ENCODE measurements at regions not wholly inside any gene's neighbourhood (a gene's known extent, or its start where the extent isn't known, plus 50 kb on each side); places are given as distances from the start of the nearest gene placed in this dataset.
"Not testable (repeated sequence)": the region's sequence is repeated elsewhere in the genome, so short reads cannot be mapped to it uniquely, and the experiment has no call there.

DNA sequence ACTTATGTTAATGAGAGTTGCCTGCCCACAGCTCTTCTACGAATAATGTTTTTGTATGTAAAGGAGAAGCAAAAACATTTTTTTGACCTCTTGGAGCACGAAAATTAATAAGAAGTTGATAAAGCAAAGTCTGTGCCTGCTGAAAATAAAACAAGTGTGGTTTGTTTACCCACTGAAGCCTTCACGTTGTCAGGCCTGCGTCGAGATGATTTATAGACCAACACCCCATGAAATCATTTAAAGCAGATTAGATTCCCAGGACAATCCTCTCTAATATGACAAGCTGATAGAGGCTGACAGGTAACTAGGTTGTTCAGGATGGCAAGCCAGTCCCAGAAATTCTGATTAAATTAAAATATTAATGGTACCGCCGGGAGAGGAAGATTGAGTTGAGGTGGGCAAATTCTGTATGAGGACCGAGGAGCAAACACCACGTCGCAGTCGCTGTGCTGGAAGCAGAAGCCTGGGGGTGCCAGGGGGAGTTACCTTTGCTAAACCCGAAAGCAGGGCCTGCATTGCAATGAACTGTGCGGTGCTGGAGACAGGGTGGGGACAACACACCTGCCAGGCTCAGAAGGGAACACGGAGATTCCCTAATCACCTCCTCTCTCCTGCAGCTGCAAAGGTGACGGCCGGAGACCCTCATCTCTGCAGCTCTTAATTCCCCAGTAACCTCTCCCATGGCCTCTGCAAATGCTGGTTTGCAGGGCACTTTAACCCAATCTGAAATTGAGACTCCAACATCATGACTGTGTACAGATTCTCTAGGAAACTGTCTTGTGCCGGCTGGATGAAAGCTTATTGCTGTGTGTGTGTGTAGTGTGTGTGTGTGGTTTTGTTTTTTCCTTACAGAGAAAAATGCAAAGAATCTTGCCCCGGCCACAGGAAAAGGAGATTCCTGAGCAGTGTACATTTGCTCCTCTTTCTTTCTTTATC is 2805.9 kb downstream of the RPIA start:
- DNase-seq (ENCODE audit: low read depth): not testable (repeated sequence)

DNA sequence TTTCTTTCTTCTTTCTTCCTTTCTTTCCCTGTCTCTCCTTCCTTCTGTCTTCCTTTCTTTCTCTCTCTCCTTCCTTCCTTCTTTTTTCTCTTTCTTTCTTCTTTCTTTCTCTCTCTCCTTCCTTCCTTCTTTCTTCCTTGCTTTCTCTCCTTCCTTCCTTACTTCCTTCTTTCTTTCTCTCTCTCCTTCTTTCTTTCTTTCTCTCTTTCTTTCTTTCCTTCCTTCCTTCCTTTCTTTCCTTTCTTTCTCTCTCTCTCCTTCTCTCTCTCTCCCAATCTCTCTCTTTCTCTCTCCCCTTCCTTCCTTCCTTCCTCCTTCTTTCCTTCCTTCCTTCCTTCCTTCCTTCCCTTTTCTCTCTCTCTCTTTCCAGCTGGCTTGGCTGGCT is 2806.6 kb downstream of the RPIA start:
- DNase-seq (ENCODE audit: low read depth): not testable (repeated sequence)

- DNase-seq (ENCODE audit: low read depth): not testable (repeated sequence)
Measured at GRCh38 chr2:91498513-91499250, 2807.2 kb downstream of the RPIA start.

DNA sequence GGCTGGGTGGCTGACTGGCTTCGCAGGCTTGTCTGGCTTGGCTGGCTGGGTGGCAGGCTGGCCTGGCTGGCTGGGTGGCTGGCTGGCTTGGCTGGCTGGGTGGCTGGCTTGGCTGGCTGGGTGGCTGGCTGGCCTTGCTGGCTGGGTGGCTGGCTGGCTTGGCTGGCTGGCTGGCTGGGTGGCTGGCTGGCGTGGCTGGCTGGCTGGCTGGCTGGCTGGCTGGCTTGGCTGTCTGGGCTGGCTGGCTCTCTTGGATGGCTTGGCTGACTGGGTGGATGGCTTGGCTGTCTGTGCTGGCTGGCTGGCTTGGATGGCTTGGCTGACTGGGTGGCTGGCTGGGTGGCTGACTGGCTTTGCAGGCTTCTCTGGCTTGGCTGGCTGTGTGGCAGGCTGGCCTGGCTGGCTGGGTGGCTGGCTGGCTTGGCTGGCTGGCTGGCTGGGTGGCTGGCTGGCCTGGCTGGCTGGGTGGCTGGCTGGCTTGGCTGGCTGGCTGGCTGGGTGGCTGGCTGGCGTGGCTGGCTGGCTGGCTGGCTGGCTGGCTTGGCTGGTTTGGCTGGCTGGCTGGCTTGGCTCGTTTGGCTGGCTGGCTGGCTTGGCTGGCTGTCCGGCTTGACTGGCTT is 2808.1 kb downstream of the RPIA start:
- not testable (repeated sequence) for DNase-seq (ENCODE audit: low read depth)

GRCh38 chr2:91500246-91500977 is 2808.9 kb downstream of the RPIA start:
- not testable (repeated sequence) for DNase-seq (ENCODE audit: low read depth)

- not testable (repeated sequence) for DNase-seq (ENCODE audit: low read depth)
Measured at GRCh38 chr2:91500978-91501310, 2809.5 kb downstream of the RPIA start.

DNA sequence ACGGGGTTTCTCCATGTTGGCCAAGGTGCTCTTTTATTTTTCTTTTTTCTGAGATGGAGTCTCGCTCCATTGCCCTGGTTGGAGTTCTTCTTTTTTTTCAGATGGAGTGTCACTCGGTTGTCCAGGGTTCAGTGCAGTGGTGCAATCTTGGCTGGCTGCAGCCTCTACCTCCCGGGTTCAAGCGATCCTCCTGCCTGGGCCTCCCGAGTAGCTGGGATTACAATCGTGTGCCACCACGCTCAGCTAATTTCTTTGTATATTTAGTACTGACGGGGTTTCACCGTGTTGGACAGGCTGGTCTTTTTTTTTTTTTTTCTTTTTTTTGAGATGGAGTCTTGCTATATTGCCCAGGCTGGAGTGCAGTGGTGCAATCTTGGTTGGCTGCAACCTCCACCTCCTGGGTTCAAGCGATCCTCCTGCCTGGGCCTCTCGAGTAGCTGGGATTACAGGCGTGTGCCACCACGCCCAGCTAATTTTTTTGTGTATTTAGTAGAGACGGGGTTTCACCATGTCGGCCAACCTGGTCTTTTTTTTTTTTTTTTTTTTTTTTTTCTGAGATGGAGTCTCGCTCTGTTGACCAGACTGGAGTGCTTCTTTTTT is 2810.1 kb downstream of the RPIA start:
- not testable (repeated sequence) for DNase-seq (ENCODE audit: low read depth)

GRCh38 chr2:91503572-91503958 is 2812.1 kb downstream of the RPIA start:
- not testable (repeated sequence) for DNase-seq (ENCODE audit: low read depth)

GRCh38 chr2:91503959-91504741 is 2812.7 kb downstream of the RPIA start:
- DNase-seq (ENCODE audit: low read depth): not testable (repeated sequence)

GRCh38 chr2:91508816-91509215 is 2817.3 kb downstream of the RPIA start:
- DNase-seq (ENCODE audit: low read depth): not testable (repeated sequence)

DNA sequence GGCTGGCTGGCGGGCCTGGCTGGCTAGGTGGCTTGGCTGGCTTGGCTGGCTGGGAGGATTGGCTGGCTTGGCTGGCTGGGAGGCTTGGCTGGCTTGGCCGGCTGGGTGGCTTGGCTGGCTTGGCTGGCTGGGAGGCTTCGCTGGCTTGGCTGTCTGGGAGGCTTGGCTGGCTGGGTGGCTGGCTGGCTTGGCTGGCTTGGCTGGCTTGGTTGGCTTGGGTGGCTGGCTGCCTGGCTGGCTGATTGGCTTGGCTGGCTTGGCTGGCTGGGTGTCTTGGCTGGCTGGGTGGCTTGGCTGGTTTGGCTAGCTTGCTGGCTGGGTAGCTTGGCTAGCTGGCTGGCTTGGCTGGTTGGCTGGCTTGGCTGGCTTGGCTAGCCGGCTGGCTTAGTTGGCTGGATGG is 2817.8 kb downstream of the RPIA start:
- DNase-seq (ENCODE audit: low read depth): not testable (repeated sequence)

DNA sequence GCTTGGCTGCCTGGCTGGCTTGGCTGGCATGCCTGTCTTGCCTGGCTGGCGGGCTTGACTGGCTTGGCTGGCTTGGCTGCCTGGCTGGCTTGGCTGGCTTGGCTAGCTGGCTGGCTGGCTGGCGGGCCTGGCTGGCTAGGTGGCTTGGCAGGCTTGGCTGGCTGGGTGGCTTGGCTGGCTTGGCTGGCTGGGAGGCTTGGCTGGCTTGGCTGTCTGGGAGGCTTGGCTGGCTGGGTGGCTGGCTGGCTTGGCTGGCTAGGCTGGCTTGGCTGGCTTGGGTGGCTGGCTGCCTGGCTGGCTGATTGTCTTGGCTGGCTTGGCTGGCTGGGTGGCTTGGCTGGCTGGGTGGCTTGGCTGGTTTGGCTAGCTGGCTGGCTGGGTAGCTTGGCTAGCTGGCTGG is 2819.7 kb downstream of the RPIA start:
- DNase-seq (ENCODE audit: low read depth): not testable (repeated sequence)

GRCh38 chr2:91515966-91516365 is 2824.5 kb downstream of the RPIA start:
- DNase-seq (ENCODE audit: low read depth): not testable (repeated sequence)

GRCh38 chr2:91516669-91517068 is 2825.2 kb downstream of the RPIA start:
- DNase-seq (ENCODE audit: low read depth): not testable (repeated sequence)

- not testable (repeated sequence) for DNase-seq (ENCODE audit: low read depth)
Measured at GRCh38 chr2:91517846-91518245, 2826.4 kb downstream of the RPIA start.

DNA sequence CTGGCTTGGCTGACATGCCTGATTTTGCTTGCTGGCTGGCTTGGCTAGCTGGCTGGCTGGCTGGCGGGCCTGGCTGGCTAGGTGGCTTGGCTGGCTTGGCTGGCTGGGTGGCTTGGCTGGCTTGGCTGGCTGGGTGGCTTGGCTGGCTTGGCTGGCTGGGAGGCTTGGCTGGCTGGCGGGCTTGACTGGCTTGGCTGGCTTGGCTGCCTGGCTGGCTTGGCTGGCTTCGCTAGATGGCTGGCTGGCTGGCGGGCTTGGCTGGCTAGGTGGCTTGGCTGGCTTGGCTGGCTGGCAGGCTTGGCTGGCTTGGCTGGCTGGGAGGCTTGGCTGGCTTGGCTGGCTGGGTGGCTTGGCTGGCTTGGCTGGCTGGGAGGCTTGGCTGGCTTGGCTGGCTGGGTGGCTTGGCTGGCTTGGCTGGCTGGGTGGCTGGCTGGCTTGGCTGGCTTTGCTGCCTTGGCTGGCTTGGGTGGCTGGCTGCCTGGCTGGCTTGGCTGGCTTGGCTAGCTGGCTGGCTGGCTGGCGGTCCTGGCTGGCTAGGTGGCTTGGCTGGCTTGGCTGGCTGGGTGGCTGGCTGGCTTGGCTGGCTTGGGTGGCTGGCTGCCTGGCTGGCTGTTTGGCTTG is 2827.0 kb downstream of the RPIA start:
- not testable (repeated sequence) for DNase-seq (ENCODE audit: low read depth)

DNA sequence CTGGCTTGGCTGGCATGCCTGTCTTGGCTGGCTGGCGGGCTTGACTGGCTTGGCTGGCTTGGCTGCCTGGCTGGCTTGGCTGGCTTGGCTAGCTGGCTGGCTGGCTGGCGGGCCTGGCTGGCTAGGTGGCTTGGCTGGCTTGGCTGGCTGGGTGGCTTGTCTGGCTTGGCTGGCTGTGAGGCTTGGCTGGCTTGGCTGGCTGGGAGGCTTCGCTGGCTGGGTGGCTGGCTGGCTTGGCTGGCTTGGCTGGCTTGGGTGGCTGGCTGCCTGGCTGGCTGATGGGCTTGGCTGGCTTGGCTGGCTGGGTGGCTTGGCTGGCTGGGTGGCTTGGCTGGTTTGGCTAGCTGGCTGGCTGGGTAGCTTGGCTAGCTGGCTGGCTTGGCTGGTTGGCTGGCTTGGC is 2827.9 kb downstream of the RPIA start:
- DNase-seq (ENCODE audit: low read depth): not testable (repeated sequence)

- DNase-seq (ENCODE audit: low read depth): not testable (repeated sequence)
Measured at GRCh38 chr2:91519914-91520313, 2828.4 kb downstream of the RPIA start.

GRCh38 chr2:91520523-91520922 is 2829.1 kb downstream of the RPIA start:
- not testable (repeated sequence) for DNase-seq (ENCODE audit: low read depth)

DNA sequence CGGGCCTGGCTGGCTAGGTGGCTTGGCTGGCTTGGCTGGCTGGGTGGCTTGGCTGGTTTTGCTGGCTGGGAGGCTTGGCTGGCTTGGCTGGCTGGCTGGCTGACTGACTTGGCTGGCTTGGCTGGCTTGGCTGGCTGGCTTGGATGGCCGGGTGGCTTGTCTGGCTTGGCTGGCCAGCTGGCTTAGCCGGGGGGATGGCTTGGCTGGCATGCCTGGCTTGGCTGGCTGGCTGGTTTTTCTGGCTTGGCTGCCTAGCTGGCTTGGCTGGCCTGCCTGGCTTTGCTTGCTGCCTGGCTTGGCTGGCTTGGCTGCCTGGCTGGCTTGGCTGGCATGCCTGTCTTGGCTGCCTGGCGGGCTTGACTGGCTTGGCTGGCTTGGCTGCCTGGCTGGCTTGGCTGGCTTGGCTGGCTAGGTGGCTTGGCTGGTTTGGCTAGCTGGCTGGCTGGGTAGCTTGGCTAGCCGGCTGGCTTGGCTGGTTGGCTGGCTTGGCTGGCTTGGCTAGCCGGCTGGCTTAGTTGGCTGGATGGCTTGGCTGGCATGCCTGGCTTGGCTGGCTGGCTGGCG is 2829.6 kb downstream of the RPIA start:
- DNase-seq (ENCODE audit: low read depth): not testable (repeated sequence)

Measured in stromal cell of bone marrow (primary cell).